ENCODE measurements at regions not wholly inside any gene's neighbourhood (a gene's known extent, or its start where the extent isn't known, plus 50 kb on each side); places are given as distances from the start of the nearest gene placed in this dataset.

DNA sequence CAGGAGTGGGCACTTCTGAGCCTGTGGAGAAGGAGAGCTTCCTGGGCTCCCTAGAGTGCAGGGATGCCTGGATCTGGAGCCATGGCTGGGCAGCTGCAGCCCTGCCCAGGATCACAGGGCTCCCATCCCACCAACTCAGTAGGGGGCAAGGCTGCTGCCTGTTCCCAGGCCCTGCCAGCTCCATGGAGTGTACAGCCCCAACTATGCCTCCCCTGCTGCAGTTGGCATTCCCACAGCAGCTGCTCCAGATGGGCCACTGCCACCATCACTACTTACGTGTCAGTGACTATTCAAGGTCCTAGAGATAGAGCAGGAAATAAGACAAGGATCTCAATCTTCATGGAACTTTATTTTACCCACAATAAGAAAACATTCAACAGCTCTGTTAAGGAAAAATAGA is 107.1 kb upstream of the TNPO1 start (continued):
- TF ChIP-seq MEF2A (IDR thresholded peaks at IDR 0.05; ENCODE audit: borderline replicate concordance, low read depth) (no peak), POLR2AphosphoS5 (IDR thresholded peaks at IDR 0.05; ENCODE audit: low read depth, low read length) (no peak), RXRA (IDR thresholded peaks at IDR 0.05; ENCODE audit: borderline replicate concordance, low read depth) (no peak), FOSL2 (IDR thresholded peaks at IDR 0.05; ENCODE audit: borderline replicate concordance, low read depth) (no peak)
- TF ChIP-seq, protein P1, sequence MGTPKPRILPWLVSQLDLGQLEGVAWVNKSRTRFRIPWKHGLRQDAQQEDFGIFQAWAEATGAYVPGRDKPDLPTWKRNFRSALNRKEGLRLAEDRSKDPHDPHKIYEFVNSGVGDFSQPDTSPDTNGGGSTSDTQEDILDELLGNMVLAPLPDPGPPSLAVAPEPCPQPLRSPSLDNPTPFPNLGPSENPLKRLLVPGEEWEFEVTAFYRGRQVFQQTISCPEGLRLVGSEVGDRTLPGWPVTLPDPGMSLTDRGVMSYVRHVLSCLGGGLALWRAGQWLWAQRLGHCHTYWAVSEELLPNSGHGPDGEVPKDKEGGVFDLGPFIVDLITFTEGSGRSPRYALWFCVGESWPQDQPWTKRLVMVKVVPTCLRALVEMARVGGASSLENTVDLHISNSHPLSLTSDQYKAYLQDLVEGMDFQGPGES (IDR thresholded peaks at IDR 0.05; ENCODE audit: low read depth, low read length) = no peak

DNA sequence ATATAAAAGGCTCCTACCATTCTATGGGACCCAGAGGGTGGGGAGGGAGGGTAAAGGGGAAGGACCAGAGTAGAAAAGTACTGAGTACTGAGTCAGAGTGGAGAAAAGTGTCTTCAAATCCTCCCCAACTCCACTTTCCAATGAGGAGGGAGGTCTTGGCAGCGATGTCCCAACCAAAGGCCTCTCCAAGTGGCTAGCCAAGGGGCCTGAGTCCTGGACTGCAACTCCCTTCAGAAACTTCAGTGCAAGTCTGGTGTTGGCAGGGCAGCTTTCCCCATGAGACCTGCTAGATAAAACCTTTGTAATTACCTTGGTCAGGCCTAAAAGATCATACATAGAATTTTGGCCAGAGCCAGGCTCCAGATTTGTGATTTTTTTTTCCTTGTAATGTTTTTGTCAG is 111.3 kb upstream of the TNPO1 start:
- no peak overlapping the region for H3K4me3 ChIP-seq (ENCODE audit: low read depth in 2 of 2, low read length in 1 of 2)
- H3K27ac ChIP-seq (ENCODE audit: low read depth in 2 of 2, low read length in 1 of 2) = no peak overlapping the region
- H3K9ac ChIP-seq = no peak overlapping the region
- CTCF ChIA-PET = no interaction called here
- no peaks in the 10 kb centered on the region for H3K36me3 ChIP-seq (replicated peaks in 1 of 2; ENCODE audit: control insufficient read depth in 1 of 2, insufficient read depth in 2 of 2, low read length in 1 of 2)
- H3F3A ChIP-seq (replicated peaks; ENCODE audit: insufficient read depth) = no peaks in the 10 kb centered on the region
- TF ChIP-seq YY1 (IDR thresholded peaks at IDR 0.05; ENCODE audit: low read depth) (no peak), NRF1 (IDR thresholded peaks at IDR 0.05; ENCODE audit: low read depth, low read length) (no peak), EZH2phosphoT487 (IDR thresholded peaks at IDR 0.05; ENCODE audit: borderline replicate concordance, low read depth) (no peak), JUND (IDR thresholded peaks at IDR 0.05) (no peak), MXI1 (IDR thresholded peaks at IDR 0.05; ENCODE audit: low read depth, low read length) (no peak), TCF12 (IDR thresholded peaks at IDR 0.05) (no peak), TEAD4 (IDR thresholded peaks at IDR 0.05; ENCODE audit: borderline replicate concordance, insufficient read depth) (no peak), EP300 (IDR thresholded peaks at IDR 0.05; ENCODE audit: borderline replicate concordance in 1 of 2, low read depth in 1 of 2, low read length in 1 of 2) (no peak), RCOR1 (IDR thresholded peaks at IDR 0.05; ENCODE audit: low read length) (no peak), FOXJ3 (CRISPR knock-in tag; IDR thresholded peaks at IDR 0.05) (no peak), RXRA (IDR thresholded peaks at IDR 0.05; ENCODE audit: borderline replicate concordance, low read depth) (no peak), SIN3A (IDR thresholded peaks at IDR 0.05; ENCODE audit: borderline replicate concordance, low read depth, low read length) (no peak), FOSL2 (IDR thresholded peaks at IDR 0.05; ENCODE audit: borderline replicate concordance, low read depth) (no peak), GABPA (IDR thresholded peaks at IDR 0.05; ENCODE audit: low read depth) (no peak), RFX5 (IDR thresholded peaks at IDR 0.05; ENCODE audit: low read length) (no peak)
- TF ChIP-seq, protein P2, sequence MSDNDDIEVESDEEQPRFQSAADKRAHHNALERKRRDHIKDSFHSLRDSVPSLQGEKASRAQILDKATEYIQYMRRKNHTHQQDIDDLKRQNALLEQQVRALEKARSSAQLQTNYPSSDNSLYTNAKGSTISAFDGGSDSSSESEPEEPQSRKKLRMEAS (IDR thresholded peaks at IDR 0.05; ENCODE audit: low read depth) = no peak
- TF ChIP-seq, protein P3, sequence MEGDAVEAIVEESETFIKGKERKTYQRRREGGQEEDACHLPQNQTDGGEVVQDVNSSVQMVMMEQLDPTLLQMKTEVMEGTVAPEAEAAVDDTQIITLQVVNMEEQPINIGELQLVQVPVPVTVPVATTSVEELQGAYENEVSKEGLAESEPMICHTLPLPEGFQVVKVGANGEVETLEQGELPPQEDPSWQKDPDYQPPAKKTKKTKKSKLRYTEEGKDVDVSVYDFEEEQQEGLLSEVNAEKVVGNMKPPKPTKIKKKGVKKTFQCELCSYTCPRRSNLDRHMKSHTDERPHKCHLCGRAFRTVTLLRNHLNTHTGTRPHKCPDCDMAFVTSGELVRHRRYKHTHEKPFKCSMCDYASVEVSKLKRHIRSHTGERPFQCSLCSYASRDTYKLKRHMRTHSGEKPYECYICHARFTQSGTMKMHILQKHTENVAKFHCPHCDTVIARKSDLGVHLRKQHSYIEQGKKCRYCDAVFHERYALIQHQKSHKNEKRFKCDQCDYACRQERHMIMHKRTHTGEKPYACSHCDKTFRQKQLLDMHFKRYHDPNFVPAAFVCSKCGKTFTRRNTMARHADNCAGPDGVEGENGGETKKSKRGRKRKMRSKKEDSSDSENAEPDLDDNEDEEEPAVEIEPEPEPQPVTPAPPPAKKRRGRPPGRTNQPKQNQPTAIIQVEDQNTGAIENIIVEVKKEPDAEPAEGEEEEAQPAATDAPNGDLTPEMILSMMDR (IDR thresholded peaks at IDR 0.05) = no peak
- TF ChIP-seq, protein P4, sequence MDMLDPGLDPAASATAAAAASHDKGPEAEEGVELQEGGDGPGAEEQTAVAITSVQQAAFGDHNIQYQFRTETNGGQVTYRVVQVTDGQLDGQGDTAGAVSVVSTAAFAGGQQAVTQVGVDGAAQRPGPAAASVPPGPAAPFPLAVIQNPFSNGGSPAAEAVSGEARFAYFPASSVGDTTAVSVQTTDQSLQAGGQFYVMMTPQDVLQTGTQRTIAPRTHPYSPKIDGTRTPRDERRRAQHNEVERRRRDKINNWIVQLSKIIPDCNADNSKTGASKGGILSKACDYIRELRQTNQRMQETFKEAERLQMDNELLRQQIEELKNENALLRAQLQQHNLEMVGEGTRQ (IDR thresholded peaks at IDR 0.05; ENCODE audit: borderline replicate concordance, low read depth, low read length) = no peak
- TF ChIP-seq, protein P5, sequence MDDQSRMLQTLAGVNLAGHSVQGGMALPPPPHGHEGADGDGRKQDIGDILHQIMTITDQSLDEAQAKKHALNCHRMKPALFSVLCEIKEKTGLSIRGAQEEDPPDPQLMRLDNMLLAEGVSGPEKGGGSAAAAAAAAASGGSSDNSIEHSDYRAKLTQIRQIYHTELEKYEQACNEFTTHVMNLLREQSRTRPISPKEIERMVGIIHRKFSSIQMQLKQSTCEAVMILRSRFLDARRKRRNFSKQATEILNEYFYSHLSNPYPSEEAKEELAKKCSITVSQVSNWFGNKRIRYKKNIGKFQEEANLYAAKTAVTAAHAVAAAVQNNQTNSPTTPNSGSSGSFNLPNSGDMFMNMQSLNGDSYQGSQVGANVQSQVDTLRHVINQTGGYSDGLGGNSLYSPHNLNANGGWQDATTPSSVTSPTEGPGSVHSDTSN (IDR thresholded peaks at IDR 0.05) = no peak
- no peak for DNase-seq
- POLR2A ChIA-PET = interaction anchor here (0.6 kb wide), 1 partner anchor 13 kb away, joined by 3 read pairs; no protein-coding TSS in a partner anchor
- H2AFZ ChIP-seq (ENCODE audit: low read depth) = no peak overlapping the region
- H4K20me1 ChIP-seq (ENCODE audit: insufficient read depth) = no peaks in the 10 kb centered on the region
- no peaks in the 10 kb centered on the region for H3K27me3 ChIP-seq (ENCODE audit: insufficient read depth)
- 78% methylated on average over 1 of the region's 1 CpG for WGBS (ENCODE audit: low lambda C conversion rate)
- no peaks in the 10 kb centered on the region for H3K79me2 ChIP-seq (ENCODE audit: insufficient read depth)
- H3K9me3 ChIP-seq = no peaks in the 10 kb centered on the region
- H3K4me2 ChIP-seq = no peak overlapping the region
- H3K4me1 ChIP-seq (ENCODE audit: control insufficient read depth in 1 of 2, insufficient read depth in 2 of 2, low read depth in 1 of 2, low read length in 1 of 2) = no peaks in the 10 kb centered on the region; a peak in 1 of 4 replicates
- no peaks in the 10 kb centered on the region for H3K9me2 ChIP-seq
